IPS DF 4.7 (cell line): ENCODE measurements at regions not wholly inside any gene's neighbourhood (a gene's known extent, or its start where the extent isn't known, plus 50 kb on each side); places are given as distances from the start of the nearest gene placed in this dataset.
"Not testable (repeated sequence)": the region's sequence is repeated elsewhere in the genome, so short reads cannot be mapped to it uniquely, and the experiment has no call there.

Experiments used
- DNase-seq: peaks from one replicate; pipeline ENCODE4 v3.0.0-alpha.2; 2013; ENCODE audit warnings: low spot score; ENCODE audit errors: extremely low read depth

DNA sequence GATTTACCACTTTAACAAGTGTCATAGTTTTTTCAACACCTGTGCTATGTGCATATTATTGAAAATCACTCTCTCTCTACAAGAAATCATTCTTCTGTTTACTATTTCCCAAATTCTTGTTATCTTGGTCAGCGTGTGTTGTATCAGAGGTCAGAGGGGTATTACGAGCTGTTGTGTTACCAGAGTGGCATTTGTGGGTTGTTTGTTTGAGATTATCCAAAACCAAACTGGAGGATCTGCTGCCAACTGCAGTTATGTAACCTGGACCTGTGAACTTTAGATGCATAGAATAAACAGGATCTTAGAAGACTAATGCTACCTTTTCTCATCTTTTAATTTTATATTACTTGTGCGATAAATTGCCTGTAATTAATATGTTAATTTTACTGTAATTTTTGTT is 1751.4 kb upstream of the SPRY2 start:
- DNase-seq = no peak

DNA sequence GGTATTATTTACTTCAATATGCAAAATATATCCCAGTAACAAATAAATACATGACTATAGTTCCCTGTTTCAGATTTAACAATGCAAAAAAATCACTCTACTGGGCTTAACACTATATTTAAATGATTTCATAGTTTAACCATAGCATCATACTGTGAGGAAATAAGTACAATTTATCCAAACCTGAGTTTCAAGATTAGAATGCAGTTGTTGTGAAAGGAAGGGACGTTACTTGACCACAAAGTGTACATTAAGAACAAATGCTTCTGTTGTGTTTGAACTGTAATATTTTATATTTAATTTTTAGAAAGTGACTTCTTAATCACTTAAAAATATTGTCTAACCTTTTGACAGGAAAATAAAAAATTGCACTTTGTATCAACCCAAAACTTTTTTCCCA is 1747.9 kb upstream of the SPRY2 start:
- no peak for DNase-seq

DNA sequence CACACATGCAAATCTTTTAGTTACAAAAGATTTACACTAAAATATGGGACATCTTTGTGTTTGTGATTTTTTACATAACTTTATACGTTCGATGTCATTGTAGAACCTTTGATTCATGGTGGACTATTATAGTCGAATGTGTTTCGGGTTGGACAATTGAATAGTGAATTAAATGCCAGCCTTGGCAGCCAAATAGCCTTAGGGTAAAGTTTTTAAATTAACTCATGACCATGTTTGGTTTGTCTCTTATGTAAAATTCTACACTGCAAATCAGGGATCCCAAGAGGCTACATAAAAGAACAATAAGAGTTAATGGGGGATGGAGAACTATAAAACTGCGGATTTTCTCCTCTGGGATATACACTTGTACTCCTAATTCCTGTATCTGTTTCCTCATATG is 1735.6 kb upstream of the SPRY2 start:
- no peak for DNase-seq

DNA sequence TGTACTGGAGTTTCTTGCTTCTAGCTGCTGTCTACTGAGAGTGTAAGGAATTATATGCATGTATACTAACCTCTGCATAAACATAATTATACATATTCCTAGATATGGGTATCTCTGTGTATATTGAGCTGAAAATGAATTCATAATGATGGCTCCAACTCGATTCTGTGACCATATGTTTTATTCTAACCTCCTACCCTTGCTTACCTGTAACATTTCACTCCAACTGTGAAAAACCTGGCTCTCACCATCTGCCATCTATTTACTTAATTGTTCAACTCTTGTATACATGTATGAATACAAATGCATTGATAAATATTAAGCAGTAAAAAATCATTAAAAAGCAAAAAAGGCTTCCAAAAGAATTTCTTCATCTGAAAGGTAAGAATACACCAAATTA is 1729.5 kb upstream of the SPRY2 start:
- no peak for DNase-seq

DNA sequence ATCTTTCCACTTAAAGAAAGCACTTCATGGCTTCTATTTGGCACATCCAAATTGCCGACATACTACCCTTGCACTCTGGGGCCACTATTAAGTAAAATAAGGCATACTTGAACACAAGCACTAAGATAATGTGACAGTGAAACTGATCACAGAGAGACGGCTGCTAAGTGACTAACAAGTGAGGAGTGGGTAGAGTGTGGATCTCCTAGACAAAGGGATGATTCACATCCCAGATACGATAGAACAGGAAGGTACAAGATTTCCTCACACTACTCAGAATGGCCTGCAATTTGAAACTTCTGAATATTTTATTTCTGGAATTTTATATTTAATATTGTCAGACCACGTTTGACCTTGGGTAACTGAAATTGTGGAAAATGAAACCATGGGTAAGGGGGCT is 1721.8 kb upstream of the SPRY2 start:
- no peak for DNase-seq

DNA sequence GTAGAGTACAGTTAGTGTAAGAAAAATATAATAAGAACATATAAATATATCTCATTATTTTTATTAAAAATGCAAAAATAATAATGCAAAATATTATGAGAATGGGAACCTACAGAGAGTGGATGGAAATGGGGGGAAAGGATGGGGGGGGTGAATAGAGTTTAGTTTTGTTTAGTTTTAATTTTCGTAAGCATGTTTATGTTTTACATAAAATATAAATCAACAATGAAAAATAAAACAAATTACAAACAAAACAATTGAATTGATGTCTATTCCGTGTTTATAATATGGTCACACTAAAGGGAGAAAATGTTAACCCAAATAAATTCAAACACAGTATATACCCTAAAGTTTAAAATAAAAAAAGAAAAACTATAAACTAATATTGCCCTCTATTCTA is 1717.4 kb upstream of the SPRY2 start:
- DNase-seq = no peak

DNA sequence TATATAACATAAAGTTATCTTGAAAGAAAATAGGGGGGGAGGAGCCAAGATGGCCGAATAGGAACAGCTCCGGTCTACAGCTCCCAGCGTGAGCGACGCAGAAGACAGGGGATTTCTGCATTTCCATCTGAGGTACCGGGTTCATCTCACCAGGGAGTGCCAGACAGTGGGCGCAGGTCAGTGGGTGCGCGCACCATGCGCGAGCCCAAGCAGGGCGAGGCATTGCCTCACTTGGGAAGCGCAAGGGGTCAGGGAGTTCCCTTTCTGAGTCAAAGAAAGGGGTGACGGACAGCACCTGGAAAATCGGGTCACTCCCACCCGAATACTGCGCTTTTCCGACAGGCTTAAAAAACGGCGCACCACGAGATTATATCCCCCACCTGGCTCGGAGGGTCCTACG is 1704.4 kb upstream of the SPRY2 start:
- DNase-seq = not testable (repeated sequence)

DNA sequence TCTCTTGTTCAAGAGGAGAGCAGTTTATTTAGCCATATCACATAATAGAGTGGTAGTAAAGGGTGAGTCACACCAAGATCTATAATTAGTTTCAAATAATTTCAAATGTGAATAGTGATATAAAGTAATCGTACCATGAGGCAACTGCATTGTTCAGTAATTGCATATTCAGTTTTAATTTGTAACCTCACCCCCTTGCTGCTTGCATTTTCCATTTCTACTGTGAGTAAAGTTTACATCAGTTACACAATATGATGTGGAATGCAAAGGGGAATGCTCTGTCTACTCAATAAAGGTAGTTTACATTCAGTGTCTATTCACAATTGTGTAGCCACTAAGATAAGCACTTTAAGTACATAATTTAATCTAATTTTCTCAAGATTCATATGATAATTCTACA is 1695.7 kb upstream of the SPRY2 start:
- no peak for DNase-seq

DNA sequence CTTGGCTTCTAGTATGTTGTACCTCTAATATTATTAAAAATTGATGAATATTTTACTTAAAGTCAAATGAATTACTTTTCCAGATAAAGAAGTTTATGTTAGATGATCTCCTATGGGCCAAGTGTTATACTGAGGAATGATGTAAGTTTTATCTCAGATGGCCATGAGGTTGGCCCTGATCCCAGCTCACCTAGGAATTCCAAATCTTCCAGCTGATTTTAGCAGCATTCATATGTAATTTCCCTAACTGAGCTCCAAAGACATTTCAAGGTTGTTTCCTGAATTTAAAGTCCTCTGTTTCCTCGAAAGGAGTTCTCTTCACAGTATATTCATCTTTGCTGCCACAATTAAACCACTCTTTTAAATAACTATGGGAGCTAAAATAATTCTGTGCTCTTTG is 1670.4 kb upstream of the SPRY2 start:
- DNase-seq = no peak

DNA sequence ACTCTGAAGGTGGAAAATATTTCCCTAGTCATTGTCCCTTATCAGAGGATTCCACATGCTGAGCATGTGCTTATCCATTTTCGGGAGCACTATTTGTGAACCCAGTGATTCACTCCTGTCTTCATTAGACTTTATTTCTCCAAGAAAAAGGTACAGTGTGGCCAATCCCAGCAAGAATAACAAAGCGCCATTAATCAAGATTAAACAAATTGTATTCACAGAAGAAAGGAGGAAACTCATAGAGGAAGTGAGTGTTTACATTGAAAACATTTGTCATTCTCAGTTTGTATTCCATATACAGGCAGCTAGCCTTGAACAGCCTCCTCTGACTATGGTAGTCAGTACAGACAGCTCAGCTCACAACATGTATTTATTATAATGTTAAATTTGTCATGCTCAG is 1669.9 kb upstream of the SPRY2 start:
- DNase-seq = no peak

DNA sequence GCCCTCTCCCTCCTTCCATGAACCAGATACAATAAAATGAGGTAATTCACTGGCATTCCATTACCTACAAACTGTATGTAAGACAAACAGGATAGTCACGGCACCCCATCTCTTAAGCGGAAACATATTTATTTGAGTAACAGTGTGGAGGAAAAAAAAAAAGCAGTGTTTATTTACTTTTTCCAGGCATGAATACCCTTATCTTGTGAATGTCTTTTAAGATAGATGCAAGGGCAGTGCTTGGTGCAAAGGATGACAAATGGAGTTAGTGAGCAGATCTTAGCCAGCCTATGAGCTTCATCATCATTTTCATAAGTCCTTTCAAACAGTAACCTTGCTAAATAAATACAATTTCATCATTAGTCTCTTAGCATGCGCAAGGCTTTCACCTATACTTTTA is 1661.8 kb upstream of the SPRY2 start:
- DNase-seq = no peak

DNA sequence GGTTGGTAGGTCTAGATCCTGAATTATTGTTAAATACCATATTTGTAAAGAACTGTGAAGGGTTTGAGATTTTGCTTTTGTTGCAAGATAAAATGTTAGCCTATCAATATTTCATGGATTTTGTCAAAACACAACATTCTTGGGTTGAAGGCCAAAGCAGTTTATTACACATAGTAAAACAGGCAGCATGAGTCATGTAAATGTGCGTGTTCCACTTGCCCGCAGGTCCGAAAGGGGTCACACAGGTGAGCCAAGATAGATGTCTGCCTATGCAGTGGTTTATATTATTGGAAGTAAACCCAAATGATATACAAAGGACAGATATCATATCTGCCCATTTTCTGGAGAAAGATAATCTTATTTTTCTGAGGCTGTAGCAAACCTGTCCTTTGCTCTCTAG is 1654.4 kb upstream of the SPRY2 start:
- DNase-seq = no peak

DNA sequence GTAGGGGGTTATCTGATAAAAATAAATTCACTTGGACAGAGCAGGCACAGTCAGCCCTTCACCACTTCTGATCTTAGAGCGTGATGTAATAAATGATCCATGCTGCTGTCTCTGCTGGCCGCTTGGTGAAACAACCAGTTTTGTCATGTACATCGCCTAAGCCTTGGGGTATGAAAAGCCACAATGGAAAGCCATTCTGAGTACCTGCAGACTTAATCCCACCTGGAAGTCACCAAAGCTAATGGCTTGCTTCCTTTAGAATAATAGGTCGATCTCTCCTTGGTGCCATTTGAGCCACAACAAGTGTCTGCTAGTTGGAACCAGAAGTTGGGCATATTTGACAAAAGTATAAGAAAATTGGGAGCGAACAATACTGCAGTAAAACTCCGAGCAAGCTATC is 1649.7 kb upstream of the SPRY2 start:
- no peak for DNase-seq

DNA sequence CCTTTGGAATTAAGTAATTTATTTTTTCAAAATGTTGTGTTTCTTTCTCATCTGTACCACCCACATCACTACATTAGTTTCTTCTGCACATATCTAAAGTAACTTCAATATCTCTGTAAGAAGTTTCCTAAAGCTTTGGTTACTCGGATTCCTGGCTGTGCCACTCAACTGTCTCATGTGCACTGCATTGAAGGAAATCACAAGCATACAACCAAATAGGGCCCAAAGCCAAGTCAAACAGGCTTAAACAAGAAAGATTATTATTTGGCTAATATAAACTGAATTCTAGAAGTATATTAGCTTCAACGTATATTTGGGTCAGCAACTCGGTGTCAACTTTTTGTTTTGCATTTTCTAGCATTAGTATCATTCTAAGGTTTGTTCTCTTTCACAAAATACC is 1647.6 kb upstream of the SPRY2 start:
- DNase-seq = no peak

DNA sequence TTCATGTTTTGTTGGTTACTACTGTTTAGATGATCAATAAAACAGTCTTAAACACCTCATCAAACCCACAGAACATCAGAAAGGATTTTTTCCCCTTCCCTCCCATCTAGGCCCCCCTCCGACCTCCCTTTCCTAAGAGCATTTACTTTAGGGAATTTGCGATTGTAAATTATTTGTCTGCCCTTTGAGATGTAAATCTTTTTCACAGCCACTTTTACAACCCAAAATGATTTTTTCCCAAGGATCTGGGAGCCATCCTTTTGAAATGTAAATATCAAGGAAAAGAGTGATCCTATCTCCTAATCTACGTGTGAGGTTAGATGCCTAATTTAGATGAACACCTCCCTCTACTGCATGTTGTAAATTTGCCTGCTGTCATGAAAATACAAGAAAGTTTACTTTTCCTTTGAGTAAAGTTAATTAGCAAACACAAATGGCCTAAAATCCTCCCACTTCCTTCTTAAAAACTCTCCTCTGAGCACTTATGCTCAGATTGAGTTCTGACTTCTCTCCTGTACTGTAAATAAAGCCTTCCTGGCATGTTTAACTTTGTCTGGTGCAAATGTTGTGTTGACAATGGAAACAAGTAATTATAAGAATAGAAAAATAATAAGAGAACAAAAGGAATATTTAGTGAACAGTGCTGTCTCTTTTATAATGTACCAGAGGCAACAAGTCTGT is 1646.9 kb upstream of the SPRY2 start:
- peak; percentile 36 for DNase-seq

DNA sequence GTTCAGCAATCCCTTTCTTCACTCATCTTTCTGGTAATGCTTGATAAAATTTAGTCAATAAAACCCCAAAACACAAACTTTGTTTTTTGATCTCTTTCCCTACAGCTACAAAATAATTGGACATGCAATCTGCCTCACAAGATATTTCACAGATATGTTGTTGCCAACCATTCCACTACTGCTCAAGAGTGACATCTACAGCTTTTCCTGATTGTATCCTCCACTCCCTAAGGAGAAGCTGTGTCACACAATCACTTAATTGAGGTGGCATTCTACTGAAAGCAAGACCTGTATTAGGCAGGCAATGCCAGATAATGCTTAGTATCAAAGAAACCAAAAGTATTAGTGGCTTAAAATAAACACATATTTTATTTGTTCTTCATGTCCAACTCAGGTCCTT is 1646.2 kb upstream of the SPRY2 start:
- DNase-seq = no peak

DNA sequence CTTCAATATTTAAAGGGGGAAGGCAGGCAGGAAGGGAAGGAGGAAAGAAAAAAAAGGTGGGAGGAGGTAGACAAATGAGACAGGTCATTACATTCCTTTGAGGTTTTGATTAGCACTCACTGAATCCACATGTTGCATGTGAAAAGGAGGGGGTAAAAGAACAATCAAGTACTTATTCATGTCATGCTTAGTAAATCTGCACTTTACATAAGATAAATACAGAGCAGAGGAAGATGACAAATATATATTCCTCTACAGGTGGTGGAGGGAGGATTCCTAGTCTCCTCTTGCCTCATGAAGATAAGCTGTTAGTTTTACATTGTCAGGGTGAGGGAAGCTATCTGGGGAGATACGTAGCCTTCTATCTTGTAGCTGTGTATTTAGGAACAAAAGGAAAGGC is 1645.4 kb upstream of the SPRY2 start:
- DNase-seq = no peak

DNA sequence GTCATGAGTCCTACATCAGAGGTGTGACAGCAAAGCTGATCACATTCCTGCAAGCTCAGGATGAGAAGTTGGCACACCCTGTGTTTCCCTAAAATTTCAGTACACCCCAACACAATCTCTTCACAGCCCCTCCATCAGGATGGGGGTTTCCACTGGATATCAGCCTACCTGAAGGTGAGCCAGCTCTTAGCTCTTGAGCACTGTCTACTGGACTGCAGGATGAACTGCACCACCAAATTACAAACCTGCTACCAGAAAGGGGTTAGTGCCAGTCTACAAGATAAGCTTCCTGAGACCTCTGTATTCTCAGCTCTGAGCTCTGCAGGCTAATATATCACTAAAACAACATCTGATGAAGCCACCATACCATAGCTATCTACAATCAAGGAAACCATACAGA is 1616.2 kb upstream of the SPRY2 start:
- peak; percentile 33 for DNase-seq

DNA sequence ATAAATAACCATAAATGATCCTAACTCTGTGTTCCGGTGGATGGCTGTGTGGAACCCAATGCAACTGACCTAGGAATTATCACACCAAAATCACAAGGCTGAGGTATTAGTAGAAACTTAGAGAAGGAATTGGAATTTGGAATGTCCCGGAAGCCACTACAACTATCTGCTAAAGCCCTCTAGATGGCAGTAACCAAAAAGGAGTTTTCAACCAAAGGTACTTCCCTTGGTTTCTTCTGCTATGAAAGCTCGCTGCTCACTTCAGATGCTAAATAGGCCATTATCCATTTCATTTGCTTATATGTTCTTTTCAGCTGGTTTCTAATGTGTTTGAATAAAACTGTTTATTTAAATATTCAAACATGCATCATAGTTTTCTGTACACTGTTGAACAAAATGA is 1589.1 kb upstream of the SPRY2 start:
- peak; percentile 49 for DNase-seq

DNA sequence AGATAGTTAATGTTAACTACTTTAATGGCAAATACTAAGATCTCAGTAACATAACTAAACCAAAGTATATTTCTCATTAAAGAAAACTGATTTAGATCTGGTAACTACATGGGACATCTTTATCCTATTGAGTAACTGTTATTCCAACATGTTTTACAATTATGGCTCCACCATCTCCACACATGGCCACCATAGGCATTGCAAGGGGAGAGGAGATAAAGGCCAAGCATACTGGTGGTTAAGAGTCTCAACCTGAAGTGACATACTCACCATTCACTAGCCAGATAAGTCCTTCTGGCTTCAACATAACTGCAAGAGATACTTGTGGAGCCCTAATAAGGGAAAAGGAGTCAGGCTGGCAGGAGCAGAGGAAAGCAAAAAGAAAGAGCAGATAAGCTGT is 1586.4 kb upstream of the SPRY2 start:
- DNase-seq = peak; percentile 11

DNA sequence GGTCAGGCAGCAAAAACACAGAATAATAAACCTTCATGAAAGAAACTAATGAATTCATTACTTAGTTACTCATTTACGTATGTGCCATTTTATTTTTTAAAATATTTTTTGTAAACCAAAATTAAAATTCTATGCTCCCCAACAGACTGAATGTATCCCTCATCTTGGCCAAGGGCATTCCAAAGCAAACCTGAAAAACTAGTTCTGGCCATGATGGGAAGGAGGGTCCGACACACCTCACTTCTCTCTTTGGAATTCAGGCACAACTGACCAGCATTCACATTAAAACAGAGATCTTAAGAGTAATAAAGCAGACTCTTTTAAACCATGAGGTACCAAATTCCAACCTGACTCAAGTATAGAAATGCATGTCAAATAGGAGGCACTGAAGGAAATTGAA is 1576.9 kb upstream of the SPRY2 start:
- no peak for DNase-seq

DNA sequence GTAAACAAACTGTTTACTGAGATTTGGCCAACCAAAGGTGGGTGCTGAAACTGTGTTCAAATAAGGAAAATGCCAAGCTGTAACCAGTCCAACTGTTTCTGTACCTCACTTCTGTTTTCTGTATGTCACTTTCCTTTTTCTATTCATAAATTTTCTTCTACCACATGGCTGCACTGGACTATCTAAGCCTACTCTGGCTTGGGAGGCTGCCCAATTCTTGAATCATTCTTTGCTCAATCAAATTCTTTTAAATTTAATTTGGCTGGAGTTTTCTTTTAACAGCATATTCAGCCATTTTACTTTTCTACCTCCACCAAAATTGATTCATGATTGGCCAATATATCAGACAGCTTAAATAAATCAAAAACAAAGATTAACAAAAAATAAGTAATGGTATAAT is 1575.5 kb upstream of the SPRY2 start:
- DNase-seq = no peak

DNA sequence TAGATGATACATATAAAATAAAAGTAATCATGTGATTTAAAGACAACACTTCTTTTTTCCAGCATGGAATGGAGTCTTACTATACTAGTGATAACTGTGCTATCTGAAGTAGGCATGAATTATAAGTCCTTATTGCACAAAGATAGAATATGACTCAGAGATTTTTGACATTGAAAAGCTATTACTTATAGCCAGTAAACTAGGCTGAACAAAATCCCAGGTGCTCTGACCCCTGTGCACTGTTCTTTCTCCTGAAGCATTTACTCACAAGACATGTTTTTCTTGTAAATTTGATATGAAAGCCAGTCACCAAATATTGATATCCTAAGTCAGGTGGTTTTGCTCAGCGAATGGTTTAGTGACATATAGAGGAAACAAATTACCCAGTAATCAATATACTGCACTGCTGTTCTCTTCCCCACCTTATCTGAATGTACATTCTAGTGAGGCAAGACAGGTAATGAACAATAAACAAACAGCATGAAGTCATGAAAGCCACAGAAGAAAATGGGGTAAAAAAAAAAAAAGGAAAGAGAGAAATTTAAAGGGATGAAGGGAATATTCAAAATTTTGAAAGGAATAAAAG is 1567.0 kb upstream of the SPRY2 start:
- DNase-seq = no peak

DNA sequence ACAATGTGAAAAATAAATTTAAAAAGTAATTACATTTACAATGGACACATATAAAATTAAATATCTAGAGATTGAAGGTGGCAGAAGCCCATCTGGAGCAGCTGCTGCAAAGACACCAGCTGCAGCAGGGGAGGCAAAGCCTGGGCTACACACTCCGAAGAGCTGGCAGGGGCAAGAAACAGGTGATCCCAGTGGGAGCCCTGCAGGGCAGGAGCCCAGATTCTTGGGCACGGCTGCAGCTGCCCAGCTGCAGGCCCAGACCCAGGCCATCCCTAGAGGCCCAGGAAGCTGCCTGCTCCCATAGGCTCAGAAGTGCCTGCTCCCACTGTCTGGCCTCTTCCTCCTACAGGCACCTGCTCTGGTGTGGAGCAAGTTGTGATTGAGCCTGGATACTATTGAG is 1547.9 kb upstream of the SPRY2 start:
- DNase-seq = no peak
